ENCODE measurements at regions not wholly inside any gene's neighbourhood (a gene's known extent, or its start where the extent isn't known, plus 50 kb on each side); places are given as distances from the start of the nearest gene placed in this dataset.

DNA sequence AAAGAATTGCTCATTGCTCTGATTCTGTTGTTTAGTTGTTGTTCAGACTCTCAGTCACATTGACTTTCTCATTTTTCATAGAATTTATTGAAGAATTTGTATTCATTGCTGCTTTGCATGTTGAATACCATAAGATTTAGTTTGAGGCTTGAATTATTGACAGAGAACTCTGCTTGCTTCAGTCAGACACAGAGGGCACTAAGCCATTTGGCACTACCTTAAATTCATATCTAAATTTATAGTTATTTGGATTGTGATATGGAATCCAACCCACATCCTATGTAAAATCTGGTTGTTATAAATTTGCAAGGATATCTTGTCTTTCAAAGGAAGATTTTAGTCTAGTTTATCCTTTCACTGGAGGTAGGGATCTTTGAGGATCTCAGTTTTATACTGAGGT, 1748.6 kb downstream of the BRINP3 start:
- TF ChIP-seq POLR2AphosphoS5 (IDR thresholded peaks at IDR 0.05; ENCODE audit: borderline replicate concordance, low read depth, low read length) (no peak), EZH2 (IDR thresholded peaks at IDR 0.05) (no peak), FOXP2 (optimal IDR thresholded peaks at IDR 0.05; ENCODE audit: control extremely low read depth, extremely low read length, insufficient read depth) (no peak)

Measured in SK-N-MC (cell line).